ENCODE measurements at regions not wholly inside any gene's neighbourhood (a gene's known extent, or its start where the extent isn't known, plus 50 kb on each side); places are given as distances from the start of the nearest gene placed in this dataset.

- Histone ChIP-seq H3K4me1 (ENCODE audit: control insufficient read depth, extremely low read depth, insufficient read depth, low read length) (no peaks in the 10 kb centered on the region), H3K9ac (replicated peaks; ENCODE audit: extremely low read depth, insufficient read depth, low read length) (no peak overlapping the region), H3K9me1 (replicated peaks; ENCODE audit: control insufficient read depth, extremely low read depth, insufficient read depth, low read length) (no peaks in the 10 kb centered on the region), H2AFZ (ENCODE audit: low read depth, low read length) (no peak overlapping the region), H3K4me3 (replicated peaks in 1 of 3; ENCODE audit: insufficient read depth in 1 of 3, low read depth in 1 of 3, low read length in 3 of 3) (no peak overlapping the region), H3K27me3 (ENCODE audit: control insufficient read depth in 2 of 2, insufficient read depth in 2 of 2, low read length in 2 of 2) (no peaks in the 10 kb centered on the region), H3K9me3 (replicated peaks; ENCODE audit: control insufficient read depth, insufficient read depth, low read length) (peaks cover 1% of the 10 kb centered on the region), H3K27ac (ENCODE audit: insufficient read depth, low read depth, low read length) (no peak overlapping the region), H3K36me3 (ENCODE audit: control insufficient read depth in 2 of 2, extremely low read depth in 1 of 2, insufficient read depth in 2 of 2, low read length in 2 of 2) (no peaks in the 10 kb centered on the region), H3K4me2 (ENCODE audit: insufficient read depth, low read length) (no peak overlapping the region), H4K20me1 (replicated peaks; ENCODE audit: control insufficient read depth, extremely low read depth, insufficient read depth, low read length) (no peaks in the 10 kb centered on the region), H3K79me2 (ENCODE audit: control insufficient read depth, insufficient read depth, low read length) (no peaks in the 10 kb centered on the region)
- dilution Hi-C loops (cut with MboI; ENCODE audit: extremely low pct_ligation_motif_present, low sequenced_read_pairs), result no loop called here
- DNase-seq (ENCODE audit: low read depth, low spot score) (no peak), FAIRE-seq (no peak)
- intact Hi-C loops (cut with micrococcal nuclease), result no loop called here
- CTCF ChIA-PET, result no interaction called here
- POLR2A ChIA-PET, result no interaction called here
- no TSS peak for BruUV-seq (replicated peaks)
- TF ChIP-seq, protein P1, sequence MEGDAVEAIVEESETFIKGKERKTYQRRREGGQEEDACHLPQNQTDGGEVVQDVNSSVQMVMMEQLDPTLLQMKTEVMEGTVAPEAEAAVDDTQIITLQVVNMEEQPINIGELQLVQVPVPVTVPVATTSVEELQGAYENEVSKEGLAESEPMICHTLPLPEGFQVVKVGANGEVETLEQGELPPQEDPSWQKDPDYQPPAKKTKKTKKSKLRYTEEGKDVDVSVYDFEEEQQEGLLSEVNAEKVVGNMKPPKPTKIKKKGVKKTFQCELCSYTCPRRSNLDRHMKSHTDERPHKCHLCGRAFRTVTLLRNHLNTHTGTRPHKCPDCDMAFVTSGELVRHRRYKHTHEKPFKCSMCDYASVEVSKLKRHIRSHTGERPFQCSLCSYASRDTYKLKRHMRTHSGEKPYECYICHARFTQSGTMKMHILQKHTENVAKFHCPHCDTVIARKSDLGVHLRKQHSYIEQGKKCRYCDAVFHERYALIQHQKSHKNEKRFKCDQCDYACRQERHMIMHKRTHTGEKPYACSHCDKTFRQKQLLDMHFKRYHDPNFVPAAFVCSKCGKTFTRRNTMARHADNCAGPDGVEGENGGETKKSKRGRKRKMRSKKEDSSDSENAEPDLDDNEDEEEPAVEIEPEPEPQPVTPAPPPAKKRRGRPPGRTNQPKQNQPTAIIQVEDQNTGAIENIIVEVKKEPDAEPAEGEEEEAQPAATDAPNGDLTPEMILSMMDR (IDR thresholded peaks at IDR 0.05; ENCODE audit: extremely low read depth in 1 of 2, insufficient read depth in 1 of 2, low read depth in 1 of 2, low read length in 2 of 2), result no peak
- TF ChIP-seq GATA2 (IDR thresholded peaks at IDR 0.05; ENCODE audit: insufficient read depth, insufficient read length, low read depth, low read length) (no peak), JUN (IDR thresholded peaks at IDR 0.05; ENCODE audit: borderline replicate concordance, insufficient read depth, insufficient read length, low read depth) (no peak), POLR2AphosphoS5 (IDR thresholded peaks at IDR 0.05; ENCODE audit: insufficient read depth, low read depth, low read length) (no peak), MYC (IDR thresholded peaks at IDR 0.05; ENCODE audit: low read depth, low read length) (no peak), FOS (IDR thresholded peaks at IDR 0.05; ENCODE audit: borderline replicate concordance, insufficient read depth, low read length) (no peak), EZH2 (IDR thresholded peaks at IDR 0.05; ENCODE audit: borderline replicate concordance, low read depth, low read length, severe bottlenecking) (no peak), POLR2A (IDR thresholded peaks at IDR 0.05; ENCODE audit: low read depth, low read length) (no peak)
- TF ChIP-seq, protein P2, sequence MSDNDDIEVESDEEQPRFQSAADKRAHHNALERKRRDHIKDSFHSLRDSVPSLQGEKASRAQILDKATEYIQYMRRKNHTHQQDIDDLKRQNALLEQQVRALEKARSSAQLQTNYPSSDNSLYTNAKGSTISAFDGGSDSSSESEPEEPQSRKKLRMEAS (IDR thresholded peaks at IDR 0.05; ENCODE audit: insufficient read depth, insufficient read length), result no peak
Observed at GRCh38 chr14:82667006-82667405, 1133.4 kb upstream of the SEL1L start.
